ENCODE measurements at regions not wholly inside any gene's neighbourhood (a gene's known extent, or its start where the extent isn't known, plus 50 kb on each side); places are given as distances from the start of the nearest gene placed in this dataset.

GRCh38 chr1:60298290-60298689 lies 224.7 kb upstream of the C1orf87 start:
- TF ChIP-seq CTCF (IDR thresholded peaks at IDR 0.05) (no peak), ZFX (IDR thresholded peaks at IDR 0.05; ENCODE audit: borderline replicate concordance) (no peak)
